Stimulated activated CD4-positive, alpha-beta T cell treated with anti-CD3 and anti-CD28 coated beads, Interleukin-2, amount 100 ng/mL, for 48 hours (primary cell): ENCODE measurements at regions not wholly inside any gene's neighbourhood (a gene's known extent, or its start where the extent isn't known, plus 50 kb on each side); places are given as distances from the start of the nearest gene placed in this dataset.
"Not testable (repeated sequence)": the region's sequence is repeated elsewhere in the genome, so short reads cannot be mapped to it uniquely, and the experiment has no call there.

ENCODE experiments used
- DNase-seq, 2 donors: peaks; one replicate each; pipeline ENCODE4 v3.0.0-alpha.2; 2020

DNA sequence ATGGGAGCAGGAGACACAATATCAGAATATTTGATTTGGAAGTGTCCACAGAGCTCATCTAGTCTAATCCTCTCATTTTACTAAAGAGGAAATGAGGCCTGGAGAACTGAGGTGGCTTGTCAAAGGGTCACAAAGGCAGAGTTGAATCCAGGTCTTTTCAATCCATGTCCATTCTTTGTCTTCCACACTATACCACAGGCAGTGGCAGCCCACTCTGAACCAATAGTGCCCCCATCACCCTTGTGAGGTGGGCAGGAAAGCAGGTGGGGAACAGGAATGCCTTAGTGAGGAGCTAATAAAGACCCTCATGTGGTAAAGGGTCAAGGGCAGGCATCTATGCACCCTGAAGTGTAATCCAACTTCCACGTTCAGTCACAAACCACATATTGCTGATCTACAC lies 134.8 kb upstream of the EGLN3 start:
- no peak for DNase-seq

GRCh38 chr14:34081576-34082136 lies 130.8 kb upstream of the EGLN3 start:
- DNase-seq: no peak

GRCh38 chr14:34081101-34081575 lies 130.3 kb upstream of the EGLN3 start:
- no peak for DNase-seq

GRCh38 chr14:34079643-34080042 lies 128.8 kb upstream of the EGLN3 start:
- DNase-seq: not testable (repeated sequence)

GRCh38 chr14:34078117-34078743 lies 127.4 kb upstream of the EGLN3 start:
- DNase-seq: no peak

DNA sequence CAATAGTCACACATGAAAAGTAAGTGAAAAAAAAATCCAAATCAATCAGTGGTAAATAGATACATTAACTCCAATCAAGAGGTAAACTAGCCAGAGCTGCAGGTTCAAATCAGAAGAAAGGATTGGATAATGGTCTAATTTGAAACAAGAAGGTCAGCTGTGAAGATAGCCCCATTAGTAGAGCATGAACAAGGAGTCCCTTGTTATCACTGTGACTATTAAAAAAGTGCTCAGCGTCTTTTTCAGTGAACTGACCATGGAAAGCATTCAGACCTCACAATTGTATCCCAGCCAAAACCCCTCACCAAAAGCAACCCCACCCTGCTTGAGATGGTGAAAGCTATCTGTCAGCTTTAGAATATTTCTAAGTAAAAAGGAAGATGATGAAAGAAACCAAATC lies 125.0 kb upstream of the EGLN3 start:
- no peak for DNase-seq

DNA sequence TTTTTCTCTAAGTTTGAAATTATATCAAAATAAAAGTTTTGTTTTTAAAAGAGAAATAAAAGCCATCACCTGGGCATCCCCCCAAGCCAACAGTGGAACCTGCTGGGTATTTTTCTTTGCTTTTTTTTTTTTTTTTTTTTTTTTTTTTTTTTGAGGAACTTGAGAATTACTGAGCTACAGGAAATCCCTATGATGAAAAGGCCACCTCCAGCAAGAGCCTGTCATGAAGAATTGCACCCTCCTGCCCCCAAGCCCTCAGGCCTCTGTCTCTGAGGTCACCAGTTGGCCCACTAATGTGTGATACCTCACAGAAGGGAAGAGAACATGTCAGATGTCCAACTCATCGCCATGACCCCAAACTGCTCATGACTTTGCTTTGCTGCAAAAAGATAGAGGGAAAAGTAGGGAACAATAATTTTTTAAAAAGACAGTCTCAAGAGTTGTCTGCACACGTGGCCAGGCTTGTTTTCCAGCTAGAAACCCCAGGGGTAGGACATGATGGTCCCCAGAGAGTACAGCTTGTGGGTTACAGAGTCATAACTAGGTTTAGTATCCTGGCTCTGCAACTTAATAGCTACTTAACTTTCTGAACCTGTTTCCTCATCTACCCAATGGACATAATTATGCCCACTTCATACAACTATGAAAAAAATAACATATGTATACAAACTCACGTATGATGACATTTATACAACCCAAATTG lies 124.3 kb upstream of the EGLN3 start:
- no peak for DNase-seq

GRCh38 chr14:34072921-34073320 lies 122.0 kb upstream of the EGLN3 start:
- no peak for DNase-seq

DNA sequence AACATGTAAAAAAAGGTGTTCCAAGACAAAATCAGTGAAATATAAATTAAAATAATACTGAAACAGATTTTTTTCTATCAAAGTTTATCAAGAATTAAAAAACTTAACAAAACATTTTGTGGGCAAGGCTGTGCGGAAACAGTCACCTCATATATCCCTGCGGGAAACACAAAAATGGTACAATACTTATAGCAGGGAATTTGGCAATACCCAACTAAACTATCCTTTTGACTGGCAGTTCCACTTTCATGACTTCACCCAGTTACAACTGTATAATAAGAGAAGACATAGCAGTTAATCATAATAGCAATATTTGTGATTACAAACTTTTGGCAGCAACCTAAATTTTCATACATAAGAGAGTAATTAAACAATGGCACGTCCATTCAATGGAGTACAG lies 121.5 kb upstream of the EGLN3 start:
- no peak for DNase-seq

- no peak for DNase-seq
These were observed 120.1 kb upstream of the EGLN3 start for GRCh38 chr14:34070917-34071407.

GRCh38 chr14:34069854-34070582 lies 119.1 kb upstream of the EGLN3 start:
- DNase-seq: no peak

DNA sequence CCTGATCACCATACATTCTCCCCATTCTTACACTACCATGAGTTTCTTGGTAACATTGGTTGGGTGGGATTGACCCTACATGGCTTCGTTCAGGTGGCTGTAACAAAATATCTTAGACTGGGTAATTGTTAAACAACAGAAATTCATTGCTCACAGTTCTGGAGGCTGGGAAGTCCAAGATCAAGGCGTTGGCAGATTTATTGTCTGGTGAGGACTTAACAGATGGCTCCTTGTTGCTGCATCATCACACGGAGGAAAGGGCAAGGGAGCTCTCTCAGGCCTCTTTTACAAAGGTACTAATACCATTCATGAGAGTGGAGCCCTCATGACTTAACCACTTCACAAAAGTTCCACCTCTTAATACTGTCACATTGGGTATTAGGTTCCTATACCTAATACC lies 116.7 kb upstream of the EGLN3 start:
- no peak for DNase-seq

DNA sequence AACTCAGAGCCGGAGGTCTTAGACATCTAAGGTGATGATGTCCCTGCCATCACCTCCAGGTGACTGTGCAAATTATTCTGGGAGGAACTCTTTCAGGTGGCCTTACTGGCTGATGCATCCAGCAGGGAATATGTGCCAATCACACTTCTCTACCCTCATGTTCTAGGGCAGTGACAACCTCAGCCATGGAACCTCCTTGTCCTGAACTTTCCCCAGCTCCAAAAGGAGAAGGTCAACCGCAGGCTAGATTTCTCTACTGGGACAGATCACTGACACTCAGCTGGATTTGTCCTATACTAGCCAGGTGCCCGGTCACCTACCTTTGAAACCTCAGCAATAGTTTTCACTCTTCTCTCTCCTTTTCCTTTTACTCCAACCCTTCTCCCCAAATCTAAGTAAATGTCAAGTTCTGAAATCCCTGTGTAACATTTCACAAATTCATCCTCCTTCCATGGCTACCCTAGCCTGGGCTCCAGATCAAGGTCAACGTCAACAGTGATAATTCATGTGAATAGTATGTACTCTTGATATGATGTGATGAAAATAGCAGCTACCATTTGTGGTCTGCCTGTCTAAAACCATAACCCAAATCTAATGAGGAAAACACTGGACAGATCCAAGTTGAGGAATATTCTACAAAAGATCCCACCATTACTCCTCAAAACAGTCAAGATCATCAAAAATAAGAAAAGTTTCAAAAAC lies 115.0 kb upstream of the EGLN3 start:
- DNase-seq: no peak

DNA sequence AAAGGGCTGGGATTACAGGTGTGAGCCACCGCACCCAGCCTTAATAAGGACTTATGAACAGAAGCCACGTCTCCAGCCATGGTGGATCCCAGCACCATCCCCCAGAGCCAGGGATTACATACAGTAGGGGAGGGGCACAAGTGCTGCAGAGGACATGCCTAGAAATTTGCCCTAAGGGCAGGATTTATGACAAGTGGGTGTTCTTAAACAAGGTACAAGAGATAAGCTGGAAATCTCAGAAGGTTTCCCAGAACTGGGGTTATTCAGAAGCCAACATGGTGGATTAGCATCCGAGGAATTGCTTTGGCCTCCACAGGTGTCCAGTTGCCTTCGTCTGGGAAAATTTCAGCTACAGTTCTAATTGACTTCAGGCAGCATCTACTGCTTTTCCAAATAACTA lies 114.4 kb upstream of the EGLN3 start:
- no peak for DNase-seq

GRCh38 chr14:34064349-34064748 lies 113.5 kb upstream of the EGLN3 start:
- no peak for DNase-seq

DNA sequence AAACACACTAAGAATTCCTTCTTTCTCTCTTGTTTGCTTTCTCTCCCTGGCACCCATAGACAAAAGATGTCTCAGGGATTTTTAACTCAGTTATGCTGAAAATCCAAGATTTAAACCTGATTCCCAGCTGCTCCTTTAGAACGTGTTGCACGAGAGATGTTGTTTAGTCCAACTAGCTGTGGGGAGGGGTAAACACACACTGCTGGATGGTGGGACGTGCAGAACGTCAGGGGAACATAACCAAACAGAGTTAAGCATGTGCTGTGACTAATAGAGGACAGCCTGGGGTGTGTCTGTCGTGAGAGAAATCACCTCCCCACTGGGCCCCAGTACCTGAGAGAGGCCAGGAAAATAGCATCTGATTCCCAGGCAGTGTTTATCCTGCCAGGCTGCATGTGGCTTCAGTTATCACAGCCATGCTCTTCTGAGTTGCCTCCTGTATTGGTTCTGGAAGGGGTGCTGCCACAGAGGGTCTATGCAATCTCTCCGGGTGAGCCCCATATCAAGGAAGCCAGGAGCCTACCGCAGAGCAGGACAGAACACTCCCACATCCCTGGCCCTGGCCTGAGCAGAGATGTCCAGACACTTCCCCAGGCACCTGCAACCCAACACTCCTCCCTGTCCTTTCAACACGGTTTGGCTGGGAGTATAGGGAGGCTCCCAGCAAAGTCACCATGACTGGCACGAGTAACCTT lies 112.7 kb upstream of the EGLN3 start:
- DNase-seq: no peak

GRCh38 chr14:34063042-34063441 lies 112.2 kb upstream of the EGLN3 start:
- no peak for DNase-seq

DNA sequence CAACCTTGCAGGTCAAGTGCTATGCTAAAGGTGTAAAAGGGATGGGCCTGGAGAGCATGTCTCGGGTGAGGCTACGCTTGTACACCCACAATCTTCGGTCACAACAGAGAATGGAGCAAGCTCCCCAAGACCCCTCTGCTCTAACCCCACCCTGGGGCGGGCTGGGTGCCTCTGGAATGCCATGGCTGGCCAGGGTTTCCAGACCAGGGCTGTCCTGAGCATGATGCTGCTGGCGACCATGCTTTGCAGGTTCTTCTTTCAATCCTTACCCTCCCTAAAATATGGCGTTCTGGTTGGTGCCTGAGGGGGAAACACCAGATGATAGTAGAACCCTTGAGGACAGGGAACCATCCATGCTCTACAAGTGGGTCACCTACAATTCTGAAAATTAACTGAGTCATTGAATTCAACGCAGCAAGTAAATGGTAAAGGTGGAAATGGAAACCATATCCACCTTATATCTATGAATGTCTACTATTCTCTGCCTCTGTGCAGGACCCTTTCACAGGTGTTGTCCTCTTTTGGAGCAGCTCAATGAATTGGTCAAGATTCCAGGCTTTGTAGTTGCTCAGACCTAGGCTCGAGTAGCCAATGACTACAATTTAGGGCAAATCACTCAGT lies 111.6 kb upstream of the EGLN3 start:
- DNase-seq: no peak

- DNase-seq: no peak
These were observed 109.8 kb upstream of the EGLN3 start for GRCh38 chr14:34060651-34060999.

GRCh38 chr14:34059925-34060650 lies 109.2 kb upstream of the EGLN3 start:
- DNase-seq: peak; percentile 48 to 57
